Thyroid gland (tissue), 4 donors: ENCODE measurements at regions not wholly inside any gene's neighbourhood (a gene's known extent, or its start where the extent isn't known, plus 50 kb on each side); places are given as distances from the start of the nearest gene placed in this dataset.

Experiments used
- DNase-seq, 2 donors: peaks; one replicate each; pipeline ENCODE4 v3.0.0-alpha.2; 2019
- H3K27ac ChIP-seq, 3 donors: fragments of 200-600 bp; sonication (generic); 1 replicate in 2 of 3; 2 replicates in 1 of 3; pipeline ENCODE4 v1.5.1; 2016 to 2019; ENCODE audit warnings: mild to moderate bottlenecking in 1 of 3, moderate library complexity in 1 of 3
- H3K27me3 ChIP-seq: fragments of 200-600 bp; sonication (generic); one replicate; pipeline ENCODE4 v1.5.1; 2019
- H3K36me3 ChIP-seq, 2 donors: fragments of 200-600 bp; sonication (generic); one replicate each; pipeline ENCODE4 v1.5.1; 2016 to 2019
- H3K4me1 ChIP-seq, 2 donors: fragments of 200-600 bp; sonication (generic); one replicate each; pipeline ENCODE4 v1.5.1; 2017 to 2019
- H3K4me3 ChIP-seq, 3 donors: fragments of 200-600 bp; sonication (generic); replicated peaks in 1 of 3; 1 replicate in 2 of 3; 2 replicates in 1 of 3; pipeline ENCODE4 v1.5.1; 2016; ENCODE audit warnings: mild to moderate bottlenecking in 1 of 3
- H3K9me3 ChIP-seq: fragments of 200-600 bp; sonication (generic); one replicate; pipeline ENCODE4 v1.5.1; 2017
- POLR2A ChIP-seq, 2 donors: fragments of 450-650 bp; IDR thresholded peaks; one replicate each; pipeline ENCODE4 v1.6.1; 2017; ENCODE audit warnings: antibody characterized with exemption in 2 of 2, mild to moderate bottlenecking in 2 of 2, moderate library complexity in 1 of 2
- WGBS, 2 donors: methylation state at CpG; one replicate each; pipeline ENCODE4 v1.1.5; 2017; 5-methylcytosine and 5-hydroxymethylcytosine counted together
- intact Hi-C: fragments of 100-400 bp; cut with DNase I; formaldehyde crosslinking; loops from one replicate; pipeline ENCODE4 v1.15.1; 2023
- TF ChIP-seq, protein P1 (sequence below), 6 experiments: fragments of 200-600 bp in 3 of 6; fragments of 450-650 bp in 3 of 6; sonication (generic) in 3 of 6; IDR thresholded peaks; one replicate each; pipeline ENCODE4 v1.5.1; 2016 to 2019; ENCODE audit warnings: antibody characterized with exemption in 6 of 6, mild to moderate bottlenecking in 2 of 6, inconsistent platforms in 1 of 6, moderate library complexity in 1 of 6

DNA sequence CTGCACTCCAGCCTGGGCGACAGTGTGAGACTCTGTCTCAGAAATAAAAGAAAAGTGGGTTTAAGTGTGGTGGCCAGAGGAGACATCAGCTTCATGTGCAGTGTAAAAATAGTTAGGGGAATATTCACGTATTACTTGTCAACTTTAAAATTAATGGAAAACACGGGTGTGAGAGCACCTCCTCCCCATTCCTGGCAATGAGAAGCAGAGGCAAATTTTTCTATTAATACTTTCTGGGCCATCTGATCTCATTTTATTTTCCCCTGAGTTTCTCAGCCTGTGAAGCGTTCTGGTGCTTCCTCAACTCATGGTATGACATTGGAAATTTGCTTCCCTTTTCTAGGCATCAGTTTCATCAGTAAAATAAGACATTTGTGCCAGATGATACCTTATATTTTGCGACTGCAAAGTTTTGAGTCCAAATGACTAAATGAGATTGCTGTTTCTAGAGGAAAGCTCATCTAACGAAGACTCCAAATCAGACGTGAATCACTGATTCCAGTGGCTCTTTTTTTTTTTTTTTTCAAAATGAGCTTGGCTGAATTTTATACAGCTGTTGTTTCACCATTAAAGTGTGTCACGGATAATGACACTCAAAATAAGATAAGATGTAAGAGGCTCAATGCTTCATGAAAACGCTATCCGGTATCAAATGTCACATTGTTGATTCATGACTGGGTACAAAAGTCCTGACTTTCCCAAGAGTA, 104.6 kb downstream of the MSX2 start:
- WGBS, 2 donors: 58 to 63% methylated on average over 10 of the region's 10 CpGs
- no peak for TF ChIP-seq POLR2A (IDR thresholded peaks at IDR 0.05)
- TF ChIP-seq, protein P1, sequence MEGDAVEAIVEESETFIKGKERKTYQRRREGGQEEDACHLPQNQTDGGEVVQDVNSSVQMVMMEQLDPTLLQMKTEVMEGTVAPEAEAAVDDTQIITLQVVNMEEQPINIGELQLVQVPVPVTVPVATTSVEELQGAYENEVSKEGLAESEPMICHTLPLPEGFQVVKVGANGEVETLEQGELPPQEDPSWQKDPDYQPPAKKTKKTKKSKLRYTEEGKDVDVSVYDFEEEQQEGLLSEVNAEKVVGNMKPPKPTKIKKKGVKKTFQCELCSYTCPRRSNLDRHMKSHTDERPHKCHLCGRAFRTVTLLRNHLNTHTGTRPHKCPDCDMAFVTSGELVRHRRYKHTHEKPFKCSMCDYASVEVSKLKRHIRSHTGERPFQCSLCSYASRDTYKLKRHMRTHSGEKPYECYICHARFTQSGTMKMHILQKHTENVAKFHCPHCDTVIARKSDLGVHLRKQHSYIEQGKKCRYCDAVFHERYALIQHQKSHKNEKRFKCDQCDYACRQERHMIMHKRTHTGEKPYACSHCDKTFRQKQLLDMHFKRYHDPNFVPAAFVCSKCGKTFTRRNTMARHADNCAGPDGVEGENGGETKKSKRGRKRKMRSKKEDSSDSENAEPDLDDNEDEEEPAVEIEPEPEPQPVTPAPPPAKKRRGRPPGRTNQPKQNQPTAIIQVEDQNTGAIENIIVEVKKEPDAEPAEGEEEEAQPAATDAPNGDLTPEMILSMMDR (IDR thresholded peaks at IDR 0.05): no peak
- intact Hi-C loops: no loop called here
- H3K27me3 ChIP-seq: no peaks in the 10 kb centered on the region
- no peaks in the 10 kb centered on the region for H3K36me3 ChIP-seq
- no peak overlapping the region for H3K4me3 ChIP-seq
- H3K27ac ChIP-seq: no peak overlapping the region
- no peaks in the 10 kb centered on the region for H3K9me3 ChIP-seq
- no peaks in the 10 kb centered on the region for H3K4me1 ChIP-seq
- DNase-seq: no peak

DNA sequence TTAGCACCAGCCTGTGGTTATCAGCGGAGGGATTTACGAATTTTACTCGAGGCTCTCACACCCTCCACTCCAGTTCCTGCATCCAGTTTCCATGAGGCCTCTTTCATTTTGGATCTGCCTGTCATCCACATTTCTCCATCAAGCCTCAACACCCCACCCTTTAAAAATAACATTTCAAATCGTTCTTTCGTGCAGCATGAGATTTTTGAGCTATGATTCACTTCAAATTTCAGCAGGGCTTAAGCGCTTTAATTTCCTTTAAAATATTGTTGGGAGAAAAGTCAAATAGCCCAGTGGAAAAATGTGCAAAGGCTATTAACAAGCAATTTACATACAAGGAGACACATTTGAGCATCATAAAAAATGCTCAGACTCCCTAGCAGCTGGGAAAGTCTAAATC, 103.2 kb downstream of the MSX2 start:
- no peak overlapping the region for H3K4me3 ChIP-seq
- 82 to 83% methylated on average over 6 of the region's 6 CpGs for WGBS, 2 donors
- no peak overlapping the region for H3K27ac ChIP-seq
- H3K36me3 ChIP-seq: no peaks in the 10 kb centered on the region
- TF ChIP-seq, protein P1 (IDR thresholded peaks at IDR 0.05): no peak
- TF ChIP-seq POLR2A (IDR thresholded peaks at IDR 0.05): no peak
- H3K4me1 ChIP-seq: no peaks in the 10 kb centered on the region
- intact Hi-C loops: no loop called here
- H3K27me3 ChIP-seq: no peaks in the 10 kb centered on the region
- no peak for DNase-seq
- H3K9me3 ChIP-seq: no peaks in the 10 kb centered on the region

- no peak for DNase-seq
- TF ChIP-seq POLR2A (IDR thresholded peaks at IDR 0.05): no peak
- TF ChIP-seq, protein P1 (IDR thresholded peaks at IDR 0.05): no peak
- Histone ChIP-seq H3K4me3 (no peak overlapping the region), H3K9me3 (no peaks in the 10 kb centered on the region), H3K27me3 (no peaks in the 10 kb centered on the region), H3K4me1 (no peaks in the 10 kb centered on the region), H3K36me3 (no peaks in the 10 kb centered on the region), H3K27ac (no peak overlapping the region)
- 73 to 75% methylated on average over 4 of the region's 4 CpGs for WGBS, 2 donors
- intact Hi-C loops: no loop called here
Observed at GRCh38 chr5:174825587-174825986, 101.2 kb downstream of the MSX2 start.

- H3K9me3 ChIP-seq: no peaks in the 10 kb centered on the region
- no peak overlapping the region for H3K4me3 ChIP-seq
- no peak for TF ChIP-seq POLR2A (IDR thresholded peaks at IDR 0.05)
- TF ChIP-seq, protein P1 (IDR thresholded peaks at IDR 0.05): no peak
- no peaks in the 10 kb centered on the region for H3K36me3 ChIP-seq
- 92 to 94% methylated on average over 2 of the region's 2 CpGs for WGBS, 2 donors
- no peaks in the 10 kb centered on the region for H3K4me1 ChIP-seq
- intact Hi-C loops: no loop called here
- no peaks in the 10 kb centered on the region for H3K27me3 ChIP-seq
- DNase-seq: no peak
- H3K27ac ChIP-seq: no peak overlapping the region
Observed at GRCh38 chr5:174818430-174818829, 94.0 kb downstream of the MSX2 start.

DNA sequence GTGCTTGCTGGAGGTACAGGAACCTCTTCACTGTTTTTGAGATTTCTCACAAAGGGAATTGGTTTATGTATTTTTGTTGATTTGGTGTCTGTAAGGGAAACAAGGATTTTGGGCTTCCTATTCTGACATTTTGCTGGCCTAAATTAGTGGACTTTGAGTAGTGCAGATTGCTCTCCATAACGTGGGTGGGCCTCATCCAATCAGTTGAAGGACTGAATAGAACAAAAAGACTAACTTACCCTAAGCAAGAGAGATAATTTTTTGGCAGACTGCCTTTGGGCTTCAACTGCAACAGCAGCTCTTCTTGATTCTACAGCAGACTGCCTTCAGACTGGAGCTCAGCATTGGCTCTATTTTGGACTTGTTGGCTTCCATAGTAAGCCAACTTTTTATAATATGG, 93.2 kb downstream of the MSX2 start:
- no peaks in the 10 kb centered on the region for H3K4me1 ChIP-seq
- H3K36me3 ChIP-seq: no peaks in the 10 kb centered on the region
- 78 to 91% methylated on average over 1 of the region's 1 CpG for WGBS, 2 donors
- no peaks in the 10 kb centered on the region for H3K9me3 ChIP-seq
- H3K27ac ChIP-seq: no peak overlapping the region
- intact Hi-C loops: no loop called here
- no peaks in the 10 kb centered on the region for H3K27me3 ChIP-seq
- TF ChIP-seq, protein P1 (IDR thresholded peaks at IDR 0.05): no peak
- TF ChIP-seq POLR2A (IDR thresholded peaks at IDR 0.05): no peak
- no peak overlapping the region for H3K4me3 ChIP-seq
- DNase-seq: no peak
